Progenitor cell of endocrine pancreas (in vitro differentiated cells): ENCODE measurements at regions not wholly inside any gene's neighbourhood (a gene's known extent, or its start where the extent isn't known, plus 50 kb on each side); places are given as distances from the start of the nearest gene placed in this dataset.

ENCODE experiments used
- DNase-seq: peaks from one replicate; pipeline ENCODE4 v3.0.0; 2021; ENCODE audit warnings: low spot score; ENCODE audit not compliant: unreplicated experiment
- H3K27ac Mint-ChIP-seq: 2 replicates; pipeline ENCODE4 v1.8.0; 2021; ENCODE audit warnings: mild to moderate bottlenecking, moderate library complexity, mixed read lengths
- H3K27me3 Mint-ChIP-seq: 2 replicates; pipeline ENCODE4 v1.8.0; 2021; ENCODE audit warnings: mixed read lengths
- H3K36me3 Mint-ChIP-seq: 2 replicates; pipeline ENCODE4 v1.8.0; 2022; ENCODE audit warnings: mixed read lengths; ENCODE audit not compliant: insufficient read depth
- H3K4me1 Mint-ChIP-seq: 2 replicates; pipeline ENCODE4 v1.8.0; 2021; ENCODE audit warnings: low read depth, mixed read lengths
- H3K4me3 Mint-ChIP-seq: 2 replicates; pipeline ENCODE4 v1.8.0; 2021; ENCODE audit warnings: low read depth, mild to moderate bottlenecking, moderate library complexity, mixed read lengths
- H3K9me3 Mint-ChIP-seq: 2 replicates; pipeline ENCODE4 v1.8.0; 2021; ENCODE audit warnings: low read depth, mixed read lengths
- TF ChIP-seq, protein P1 (sequence below): fragments of 200-600 bp; sonication (generic); IDR thresholded peaks from one replicate; pipeline ENCODE4 v1.5.0; 2021; ENCODE audit warnings: antibody characterized with exemption, mild to moderate bottlenecking; ENCODE audit not compliant: unreplicated experiment

DNA sequence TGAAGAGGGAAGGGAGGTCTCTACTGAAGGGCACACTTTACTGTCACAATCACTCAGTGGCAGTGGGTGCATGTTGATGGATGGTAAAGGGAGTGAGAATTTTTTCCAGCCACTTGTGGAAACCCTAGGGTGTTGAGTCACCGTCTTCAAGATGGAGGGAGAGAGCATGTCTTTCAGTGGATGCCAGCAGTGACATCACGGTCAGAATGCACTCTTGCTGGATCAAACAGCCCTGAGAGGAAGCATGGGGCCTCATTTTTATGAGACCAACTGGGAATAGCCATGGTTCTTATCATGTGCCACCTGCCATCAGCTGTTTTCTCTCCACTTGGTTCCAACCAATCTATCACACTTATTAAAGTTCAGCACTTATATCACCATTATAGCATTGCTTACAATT, 182.5 kb downstream of the KCNRG start:
- Mint-ChIP-seq H3K4me3 (no peak overlapping the region), H3K9me3 (no peaks in the 10 kb centered on the region), H3K27ac (no peak overlapping the region)

DNA sequence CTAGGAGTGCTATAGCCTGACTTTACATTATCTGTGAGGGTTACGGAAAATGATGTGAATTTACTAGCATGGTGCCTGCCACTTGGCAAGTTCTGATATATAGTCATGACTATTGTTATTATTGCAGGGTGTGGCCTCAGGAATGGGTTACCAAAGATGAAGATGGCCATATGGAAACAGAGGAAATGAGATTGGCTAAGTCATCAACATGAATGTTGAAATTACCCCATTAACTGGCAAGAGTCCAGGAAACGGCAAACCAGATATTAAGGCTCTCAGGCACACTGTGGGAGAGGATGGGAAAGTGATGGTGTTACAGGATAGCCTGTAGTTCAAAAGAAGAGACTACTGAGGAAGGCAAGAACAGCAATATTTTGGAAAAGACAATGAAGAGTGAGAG, 183.3 kb downstream of the KCNRG start:
- H3K4me3 Mint-ChIP-seq: no peak overlapping the region
- no peaks in the 10 kb centered on the region for H3K27me3 Mint-ChIP-seq
- no peak overlapping the region for H3K27ac Mint-ChIP-seq
- H3K36me3 Mint-ChIP-seq: peaks cover 1% of the 10 kb centered on the region
- H3K4me1 Mint-ChIP-seq: peaks cover 9% of the 10 kb centered on the region
- no peak for DNase-seq
- no peaks in the 10 kb centered on the region for H3K9me3 Mint-ChIP-seq
- TF ChIP-seq, protein P1, sequence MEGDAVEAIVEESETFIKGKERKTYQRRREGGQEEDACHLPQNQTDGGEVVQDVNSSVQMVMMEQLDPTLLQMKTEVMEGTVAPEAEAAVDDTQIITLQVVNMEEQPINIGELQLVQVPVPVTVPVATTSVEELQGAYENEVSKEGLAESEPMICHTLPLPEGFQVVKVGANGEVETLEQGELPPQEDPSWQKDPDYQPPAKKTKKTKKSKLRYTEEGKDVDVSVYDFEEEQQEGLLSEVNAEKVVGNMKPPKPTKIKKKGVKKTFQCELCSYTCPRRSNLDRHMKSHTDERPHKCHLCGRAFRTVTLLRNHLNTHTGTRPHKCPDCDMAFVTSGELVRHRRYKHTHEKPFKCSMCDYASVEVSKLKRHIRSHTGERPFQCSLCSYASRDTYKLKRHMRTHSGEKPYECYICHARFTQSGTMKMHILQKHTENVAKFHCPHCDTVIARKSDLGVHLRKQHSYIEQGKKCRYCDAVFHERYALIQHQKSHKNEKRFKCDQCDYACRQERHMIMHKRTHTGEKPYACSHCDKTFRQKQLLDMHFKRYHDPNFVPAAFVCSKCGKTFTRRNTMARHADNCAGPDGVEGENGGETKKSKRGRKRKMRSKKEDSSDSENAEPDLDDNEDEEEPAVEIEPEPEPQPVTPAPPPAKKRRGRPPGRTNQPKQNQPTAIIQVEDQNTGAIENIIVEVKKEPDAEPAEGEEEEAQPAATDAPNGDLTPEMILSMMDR: no peak

More for the DNA sequence above, 182.5 kb downstream of the KCNRG start:
- TF ChIP-seq, protein P1: no peak
- Mint-ChIP-seq H3K36me3 (peaks cover 1% of the 10 kb centered on the region), H3K27me3 (no peaks in the 10 kb centered on the region), H3K4me1 (peaks cover 7% of the 10 kb centered on the region)
- DNase-seq: no peak

DNA sequence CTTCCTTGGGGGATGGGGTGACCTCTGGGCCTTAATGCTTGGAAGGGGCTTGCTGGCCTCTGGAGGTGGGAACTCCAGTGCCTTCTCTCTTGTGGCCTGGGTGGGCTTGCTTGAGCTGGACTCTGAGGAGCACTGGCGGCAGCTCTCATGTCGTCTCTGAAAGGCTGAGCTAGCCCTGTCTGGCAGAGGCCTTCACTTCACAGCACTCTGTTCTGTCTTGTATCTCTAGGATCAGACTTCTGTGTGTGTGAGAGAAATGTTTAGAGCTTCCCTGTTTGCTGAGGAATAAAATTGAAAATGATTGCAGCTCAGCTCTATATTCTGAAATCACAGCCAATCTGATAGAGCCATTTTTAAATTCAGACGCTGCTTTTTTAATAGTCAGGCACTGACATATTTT, 185.3 kb downstream of the KCNRG start:
- Mint-ChIP-seq H3K27me3 (no peaks in the 10 kb centered on the region), H3K9me3 (no peaks in the 10 kb centered on the region), H3K36me3 (peaks cover 1% of the 10 kb centered on the region), H3K4me1 (peaks cover 9% of the 10 kb centered on the region), H3K4me3 (no peak overlapping the region), H3K27ac (no peak overlapping the region)
- TF ChIP-seq, protein P1: no peak
- no peak for DNase-seq

DNA sequence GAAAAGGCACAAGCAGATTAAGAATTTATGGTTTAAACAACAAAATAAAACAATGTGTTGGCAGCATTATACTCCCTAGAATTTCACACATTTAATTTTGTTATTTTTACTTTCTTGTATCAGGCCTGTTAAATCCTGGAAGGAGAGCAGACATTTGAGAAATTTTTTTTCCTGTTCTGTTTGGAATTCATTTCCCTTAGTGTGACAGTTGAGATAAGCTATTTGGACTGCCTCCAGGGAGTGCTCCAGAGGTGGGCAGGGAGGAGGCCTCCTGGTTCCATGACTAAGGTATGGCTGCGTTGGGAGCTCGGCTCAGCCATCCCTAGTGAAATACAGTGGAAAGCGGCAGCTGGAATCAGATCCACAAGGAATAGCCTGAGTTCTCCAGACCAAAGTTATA, 185.7 kb downstream of the KCNRG start:
- peaks cover 9% of the 10 kb centered on the region for H3K4me1 Mint-ChIP-seq
- no peak overlapping the region for H3K4me3 Mint-ChIP-seq
- TF ChIP-seq, protein P1: no peak
- no peak for DNase-seq
- H3K36me3 Mint-ChIP-seq: peaks cover 1% of the 10 kb centered on the region
- H3K27ac Mint-ChIP-seq: no peak overlapping the region
- no peaks in the 10 kb centered on the region for H3K27me3 Mint-ChIP-seq
- no peaks in the 10 kb centered on the region for H3K9me3 Mint-ChIP-seq

DNA sequence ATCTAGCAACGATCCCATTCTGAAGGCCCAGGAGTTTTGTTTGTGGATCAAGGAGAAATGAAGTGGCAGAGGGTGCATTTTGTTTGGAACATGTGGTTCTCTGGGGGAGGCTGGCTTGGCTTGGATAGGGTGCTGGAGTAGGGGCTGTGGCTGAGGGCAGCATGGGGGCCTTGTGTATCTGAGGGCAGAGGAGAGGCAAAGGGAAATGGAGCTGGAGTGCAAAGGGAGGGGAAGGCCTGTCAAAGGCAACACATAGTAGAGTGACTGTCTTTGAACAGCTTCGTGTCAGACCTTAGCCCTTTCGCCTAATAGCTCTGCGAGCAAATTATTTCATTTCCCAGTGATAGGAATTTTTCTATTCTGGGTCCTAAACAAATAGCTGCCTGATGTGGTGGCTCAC, 187.2 kb downstream of the KCNRG start:
- Mint-ChIP-seq H3K27ac (peak overlapping the region; percentile 35), H3K4me1 (peaks cover 9% of the 10 kb centered on the region), H3K36me3 (peaks cover 1% of the 10 kb centered on the region), H3K27me3 (no peaks in the 10 kb centered on the region), H3K4me3 (no peak overlapping the region), H3K9me3 (no peaks in the 10 kb centered on the region)
- TF ChIP-seq, protein P1: no peak
- no peak for DNase-seq
